Activated CD4-positive, alpha-beta T cell treated with anti-CD3 and anti-CD28 coated beads, Interleukin-2, amount 10 ng/mL, durations not matched to agents 7 days and 5 days (primary cell): ENCODE measurements at regions not wholly inside any gene's neighbourhood (a gene's known extent, or its start where the extent isn't known, plus 50 kb on each side); places are given as distances from the start of the nearest gene placed in this dataset.

Experiments
- CTCF ChIA-PET: fragments of 350-600 bp; sonication (Branson Sonifier 250); formaldehyde crosslinking; loops from one replicate; lab custom pipeline; 2021; ENCODE audit warnings: antibody characterized with exemption; lab: Charles Lee
- POLR2A ChIA-PET: fragments of 350-600 bp; sonication (Branson Sonifier 250); formaldehyde crosslinking; loops from one replicate; lab custom pipeline; 2021; ENCODE audit warnings: antibody characterized with exemption; lab: Charles Lee
- DNase-seq: peaks from one replicate; pipeline ENCODE4 v3.0.0-alpha.2; 2020
- H3K27ac Mint-ChIP-seq: one replicate; pipeline ENCODE4 v1.8.0; 2021; ENCODE audit warnings: mild to moderate bottlenecking, moderate library complexity, mixed read lengths
- H3K27me3 Mint-ChIP-seq: one replicate; pipeline ENCODE4 v1.8.0; 2021; ENCODE audit warnings: mixed read lengths
- H3K36me3 Mint-ChIP-seq: one replicate; pipeline ENCODE4 v1.8.0; 2021; ENCODE audit warnings: low read depth, mixed read lengths
- H3K4me1 Mint-ChIP-seq: one replicate; pipeline ENCODE4 v1.8.0; 2021; ENCODE audit warnings: mixed read lengths
- H3K4me3 Mint-ChIP-seq: one replicate; pipeline ENCODE4 v1.8.0; 2021; ENCODE audit warnings: mild to moderate bottlenecking, moderate library complexity, mixed read lengths
- H3K9me3 Mint-ChIP-seq: one replicate; pipeline ENCODE4 v1.8.0; 2021; ENCODE audit warnings: mixed read lengths

DNA sequence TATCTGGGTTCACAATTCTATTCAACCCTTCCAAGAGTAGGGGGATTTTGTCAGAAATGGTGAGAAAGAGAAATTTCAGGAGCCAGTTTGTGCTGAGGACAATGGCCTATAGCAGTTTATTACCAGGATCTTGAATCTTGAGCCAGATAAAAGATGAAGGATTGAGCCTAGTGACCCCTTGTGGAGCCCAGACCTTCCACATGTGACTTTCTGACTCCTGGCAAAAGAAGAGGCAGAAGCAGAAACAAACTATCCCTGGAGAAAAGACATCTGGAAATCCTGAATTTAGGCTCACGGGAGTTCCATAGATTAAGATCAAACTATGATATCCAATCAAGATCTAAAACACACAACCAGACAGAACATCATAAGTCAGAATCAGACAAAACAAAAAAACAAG is 60.9 kb upstream of the CHRM2 start:
- CTCF ChIA-PET: no interaction called here
- Mint-ChIP-seq H3K36me3 (no peaks in the 10 kb centered on the region), H3K9me3 (peaks cover 9% of the 10 kb centered on the region), H3K27ac (no peak overlapping the region), H3K27me3 (no peaks in the 10 kb centered on the region), H3K4me3 (no peak overlapping the region), H3K4me1 (no peaks in the 10 kb centered on the region)
- POLR2A ChIA-PET: no interaction called here
- DNase-seq: no peak

DNA sequence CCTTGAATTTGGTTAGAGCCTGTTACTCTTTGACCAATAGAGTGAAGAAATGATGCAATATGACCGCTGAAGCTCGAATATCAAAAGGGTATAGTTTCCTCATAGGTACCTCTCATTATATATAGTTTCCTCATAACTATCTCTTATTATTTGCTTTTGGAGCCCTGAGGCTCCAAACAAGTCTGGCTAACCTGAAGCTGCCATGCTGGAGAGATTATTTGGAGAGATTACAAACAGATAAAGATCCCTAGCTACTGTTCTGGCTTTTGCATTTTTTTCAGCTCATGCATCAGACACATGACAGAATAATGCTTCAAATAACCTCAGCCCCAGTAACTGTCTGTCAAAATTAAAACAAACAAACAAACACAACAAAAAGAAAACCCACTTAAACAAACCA is 65.4 kb upstream of the CHRM2 start:
- no peak overlapping the region for H3K4me3 Mint-ChIP-seq
- no peaks in the 10 kb centered on the region for H3K27me3 Mint-ChIP-seq
- ChIA-PET CTCF (no interaction called here), POLR2A (no interaction called here)
- H3K36me3 Mint-ChIP-seq: no peaks in the 10 kb centered on the region
- no peak for DNase-seq
- no peak overlapping the region for H3K27ac Mint-ChIP-seq
- peaks cover 8% of the 10 kb centered on the region for H3K9me3 Mint-ChIP-seq
- no peaks in the 10 kb centered on the region for H3K4me1 Mint-ChIP-seq

DNA sequence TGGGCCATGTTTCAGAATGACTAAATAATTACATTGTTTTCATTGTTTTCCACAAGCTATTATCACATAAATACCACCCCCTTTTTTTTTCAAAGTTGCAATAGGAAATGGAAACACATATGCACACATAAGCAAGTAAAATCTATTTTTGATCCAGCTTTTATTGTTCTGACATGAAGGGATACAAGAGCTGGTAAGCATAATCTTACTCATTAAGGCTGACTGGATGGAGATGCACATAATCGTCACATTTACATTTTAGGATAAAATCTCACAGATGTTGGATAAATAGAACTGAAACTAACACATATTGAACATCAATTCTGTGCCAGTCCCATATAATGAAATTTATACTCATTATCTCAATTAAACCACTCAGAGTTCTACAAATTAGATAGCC is 84.5 kb upstream of the CHRM2 start:
- Mint-ChIP-seq H3K36me3 (no peaks in the 10 kb centered on the region), H3K4me1 (no peaks in the 10 kb centered on the region), H3K27ac (no peak overlapping the region), H3K9me3 (peaks cover 12% of the 10 kb centered on the region), H3K27me3 (no peaks in the 10 kb centered on the region), H3K4me3 (no peak overlapping the region)
- CTCF ChIA-PET: no interaction called here
- POLR2A ChIA-PET: no interaction called here
- no peak for DNase-seq

GRCh38 chr7:136741941-136742340 is 126.5 kb upstream of the CHRM2 start:
- Mint-ChIP-seq H3K36me3 (no peaks in the 10 kb centered on the region), H3K9me3 (peaks cover 9% of the 10 kb centered on the region), H3K4me1 (no peaks in the 10 kb centered on the region), H3K27ac (no peak overlapping the region), H3K27me3 (no peaks in the 10 kb centered on the region), H3K4me3 (no peak overlapping the region)
- ChIA-PET CTCF (no interaction called here), POLR2A (no interaction called here)
- no peak for DNase-seq

DNA sequence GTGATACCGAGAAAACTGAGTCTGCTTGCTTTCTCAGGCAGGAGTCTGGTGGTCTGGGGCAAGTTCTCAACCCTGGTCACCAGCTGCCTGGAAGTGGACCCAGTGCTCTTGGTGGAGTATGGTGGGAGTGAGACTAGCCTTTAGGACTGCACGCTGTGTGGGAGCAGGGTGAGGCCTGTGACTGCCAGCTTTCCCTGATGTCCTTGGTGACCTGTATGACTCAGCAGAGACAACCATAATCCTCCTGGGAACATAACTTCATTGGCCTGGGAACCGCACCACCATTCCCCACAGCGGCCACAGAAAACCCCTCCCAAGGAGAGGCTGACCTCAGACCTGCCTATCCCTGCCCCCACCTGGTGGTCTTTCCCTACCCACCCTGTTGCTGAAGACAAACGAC is 139.5 kb upstream of the CHRM2 start:
- no peaks in the 10 kb centered on the region for H3K4me1 Mint-ChIP-seq
- H3K4me3 Mint-ChIP-seq: no peak overlapping the region
- no peak for DNase-seq
- CTCF ChIA-PET: no interaction called here
- POLR2A ChIA-PET: no interaction called here
- no peaks in the 10 kb centered on the region for H3K27me3 Mint-ChIP-seq
- H3K36me3 Mint-ChIP-seq: no peaks in the 10 kb centered on the region
- H3K9me3 Mint-ChIP-seq: peaks cover 17% of the 10 kb centered on the region
- no peak overlapping the region for H3K27ac Mint-ChIP-seq

DNA sequence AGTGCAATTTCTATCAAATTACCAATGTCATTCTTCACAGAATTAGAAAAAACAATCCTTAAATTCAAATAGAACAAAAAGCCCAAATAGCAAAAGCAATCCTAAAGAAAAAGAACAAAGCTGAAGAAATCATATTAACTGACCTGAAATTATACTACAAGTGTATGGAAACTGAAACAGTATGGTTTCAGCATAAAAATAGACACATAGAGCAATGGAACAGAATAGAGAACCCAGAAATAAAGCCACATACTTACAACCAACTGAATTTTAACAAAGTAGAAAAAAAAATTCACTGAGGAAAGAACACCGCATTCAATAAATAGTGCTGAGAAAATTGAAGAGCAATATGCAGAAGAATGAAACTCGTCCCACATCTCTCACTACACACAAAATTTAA is 142.0 kb upstream of the CHRM2 start:
- no peak for DNase-seq
- Mint-ChIP-seq H3K36me3 (no peaks in the 10 kb centered on the region), H3K4me1 (no peaks in the 10 kb centered on the region), H3K27me3 (no peaks in the 10 kb centered on the region), H3K9me3 (peaks cover 10% of the 10 kb centered on the region), H3K27ac (no peak overlapping the region), H3K4me3 (no peak overlapping the region)
- ChIA-PET POLR2A (no interaction called here), CTCF (no interaction called here)

DNA sequence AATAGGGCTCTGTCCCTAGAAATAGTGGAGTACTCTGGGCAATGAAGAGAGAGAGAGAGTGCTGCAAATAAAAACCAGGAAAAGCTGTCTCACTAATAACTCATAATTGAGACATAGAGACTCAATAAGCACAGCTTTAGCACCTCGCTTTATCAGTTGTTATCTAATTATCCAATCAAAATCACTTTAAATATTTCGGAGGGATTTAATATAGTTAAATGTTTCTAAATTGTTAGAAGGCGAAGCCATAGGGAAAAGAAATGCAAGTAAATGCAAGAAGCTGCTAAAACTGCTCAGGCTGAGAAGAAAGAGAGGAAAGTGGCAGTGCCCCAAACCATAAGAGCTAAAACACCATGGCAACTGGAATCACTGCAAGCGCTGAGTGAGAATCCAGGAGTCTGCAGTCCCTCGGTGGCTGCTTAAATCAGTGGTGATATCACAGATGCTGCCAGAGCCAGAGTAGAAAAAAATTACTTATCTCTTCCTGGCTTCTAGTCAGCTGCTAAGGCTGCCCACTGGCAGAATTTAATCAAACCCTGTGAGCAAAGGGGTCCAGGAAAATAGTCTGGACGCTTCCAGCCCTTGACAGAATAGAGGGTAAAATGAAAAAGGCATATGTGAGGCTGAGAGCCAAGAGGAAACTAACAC is 150.4 kb upstream of the CHRM2 start:
- Mint-ChIP-seq H3K9me3 (peaks cover 2% of the 10 kb centered on the region), H3K27me3 (no peaks in the 10 kb centered on the region), H3K27ac (no peak overlapping the region), H3K4me3 (no peak overlapping the region), H3K36me3 (no peaks in the 10 kb centered on the region), H3K4me1 (no peaks in the 10 kb centered on the region)
- DNase-seq: no peak
- ChIA-PET CTCF (no interaction called here), POLR2A (no interaction called here)

GRCh38 chr7:136714062-136714461 is 154.4 kb upstream of the CHRM2 start:
- ChIA-PET POLR2A (no interaction called here), CTCF (no interaction called here)
- Mint-ChIP-seq H3K9me3 (peaks cover 12% of the 10 kb centered on the region), H3K4me3 (no peak overlapping the region), H3K27ac (no peak overlapping the region), H3K27me3 (no peaks in the 10 kb centered on the region), H3K36me3 (no peaks in the 10 kb centered on the region), H3K4me1 (no peaks in the 10 kb centered on the region)
- no peak for DNase-seq

DNA sequence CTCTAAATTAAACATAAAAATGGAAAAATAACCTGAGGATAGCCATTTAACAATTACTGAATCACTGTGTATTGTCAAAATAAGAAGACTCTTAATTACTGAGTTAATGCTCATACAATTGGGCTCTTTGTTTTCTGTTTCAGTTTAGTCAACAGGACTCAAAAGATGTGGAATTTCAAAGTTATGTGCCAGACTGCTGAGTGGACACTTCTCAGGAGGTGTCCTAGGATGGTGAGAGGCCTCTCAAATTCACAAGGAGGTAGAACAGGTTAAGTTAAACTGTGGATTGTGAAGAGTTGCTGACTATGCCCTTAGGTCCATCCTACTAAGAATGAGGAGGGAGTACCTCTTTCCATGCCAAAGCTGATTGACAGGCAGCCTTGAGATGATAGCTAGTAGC is 157.7 kb upstream of the CHRM2 start:
- H3K27me3 Mint-ChIP-seq: no peaks in the 10 kb centered on the region
- POLR2A ChIA-PET: no interaction called here
- H3K4me3 Mint-ChIP-seq: no peak overlapping the region
- H3K9me3 Mint-ChIP-seq: peaks cover 12% of the 10 kb centered on the region
- DNase-seq: no peak
- H3K36me3 Mint-ChIP-seq: no peaks in the 10 kb centered on the region
- CTCF ChIA-PET: no interaction called here
- no peak overlapping the region for H3K27ac Mint-ChIP-seq
- H3K4me1 Mint-ChIP-seq: no peaks in the 10 kb centered on the region

- POLR2A ChIA-PET: no interaction called here
- no peaks in the 10 kb centered on the region for H3K27me3 Mint-ChIP-seq
- CTCF ChIA-PET: no interaction called here
- no peak overlapping the region for H3K4me3 Mint-ChIP-seq
- no peaks in the 10 kb centered on the region for H3K36me3 Mint-ChIP-seq
- no peaks in the 10 kb centered on the region for H3K4me1 Mint-ChIP-seq
- H3K9me3 Mint-ChIP-seq: peaks cover 12% of the 10 kb centered on the region
- H3K27ac Mint-ChIP-seq: no peak overlapping the region
- no peak for DNase-seq
Observed at GRCh38 chr7:136709876-136710275, 158.6 kb upstream of the CHRM2 start.

GRCh38 chr7:136702913-136703312 is 165.5 kb upstream of the CHRM2 start:
- H3K27ac Mint-ChIP-seq: no peak overlapping the region
- CTCF ChIA-PET: no interaction called here
- POLR2A ChIA-PET: no interaction called here

GRCh38 chr7:136698977-136699376 is 169.5 kb upstream of the CHRM2 start:
- ChIA-PET POLR2A (no interaction called here), CTCF (no interaction called here)
- H3K4me3 Mint-ChIP-seq: no peak overlapping the region
- no peaks in the 10 kb centered on the region for H3K4me1 Mint-ChIP-seq
- H3K27ac Mint-ChIP-seq: no peak overlapping the region
- H3K9me3 Mint-ChIP-seq: peaks cover 2% of the 10 kb centered on the region
- DNase-seq: no peak
- no peaks in the 10 kb centered on the region for H3K27me3 Mint-ChIP-seq
- H3K36me3 Mint-ChIP-seq: no peaks in the 10 kb centered on the region

More at GRCh38 chr7:136702913-136703312, 165.5 kb upstream of the CHRM2 start:
- no peaks in the 10 kb centered on the region for H3K27me3 Mint-ChIP-seq
- H3K4me1 Mint-ChIP-seq: no peaks in the 10 kb centered on the region
- no peaks in the 10 kb centered on the region for H3K36me3 Mint-ChIP-seq
- DNase-seq: no peak
- H3K4me3 Mint-ChIP-seq: no peak overlapping the region
- H3K9me3 Mint-ChIP-seq: peaks cover 2% of the 10 kb centered on the region

GRCh38 chr7:136698231-136698630 is 170.2 kb upstream of the CHRM2 start:
- no peak overlapping the region for H3K27ac Mint-ChIP-seq
- H3K4me3 Mint-ChIP-seq: no peak overlapping the region
- H3K36me3 Mint-ChIP-seq: no peaks in the 10 kb centered on the region
- no peaks in the 10 kb centered on the region for H3K4me1 Mint-ChIP-seq
- POLR2A ChIA-PET: no interaction called here
- DNase-seq: no peak
- no peaks in the 10 kb centered on the region for H3K27me3 Mint-ChIP-seq
- CTCF ChIA-PET: no interaction called here
- no peaks in the 10 kb centered on the region for H3K9me3 Mint-ChIP-seq

DNA sequence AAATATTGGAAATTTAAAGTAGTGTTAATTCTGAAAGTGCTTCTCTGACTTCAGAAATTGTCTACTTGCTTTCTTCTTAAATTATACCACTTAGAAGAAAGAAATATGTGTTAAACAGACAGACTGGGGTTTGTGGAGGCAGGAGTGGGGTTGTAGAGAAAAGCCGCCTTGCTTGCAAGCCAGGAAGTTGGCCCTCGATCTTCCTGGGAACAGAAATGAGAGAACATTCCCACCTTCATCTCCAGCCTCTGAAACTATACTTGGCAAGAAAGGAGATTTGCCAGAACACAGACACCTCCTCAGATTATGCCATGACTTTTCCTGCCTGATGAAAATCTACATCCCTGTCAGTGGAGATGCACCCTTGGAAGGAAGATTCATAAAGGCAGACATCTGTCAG is 171.2 kb upstream of the CHRM2 start:
- DNase-seq: no peak
- ChIA-PET CTCF (no interaction called here), POLR2A (no interaction called here)
- H3K36me3 Mint-ChIP-seq: no peaks in the 10 kb centered on the region
- H3K27me3 Mint-ChIP-seq: no peaks in the 10 kb centered on the region
- no peak overlapping the region for H3K27ac Mint-ChIP-seq
- no peaks in the 10 kb centered on the region for H3K4me1 Mint-ChIP-seq
- no peaks in the 10 kb centered on the region for H3K9me3 Mint-ChIP-seq
- no peak overlapping the region for H3K4me3 Mint-ChIP-seq
